Prostate gland (tissue), 2 donors: ENCODE measurements at regions not wholly inside any gene's neighbourhood (a gene's known extent, or its start where the extent isn't known, plus 50 kb on each side); places are given as distances from the start of the nearest gene placed in this dataset.
"Not testable (repeated sequence)": the region's sequence is repeated elsewhere in the genome, so short reads cannot be mapped to it uniquely, and the experiment has no call there.

Experiments
- CTCF ChIP-seq, 4 experiments: fragments of 200-600 bp in 2 of 4; fragments of 450-650 bp in 2 of 4; sonication (generic) in 2 of 4; IDR thresholded peaks; 1 replicate in 3 of 4; 2 replicates in 1 of 4; pipeline ENCODE4 v1.5.1; 2016 to 2019; ENCODE audit warnings: antibody characterized with exemption in 4 of 4, mild to moderate bottlenecking in 2 of 4, moderate library complexity in 2 of 4
- POLR2A ChIP-seq: fragments of 450-650 bp; IDR thresholded peaks from one replicate; pipeline ENCODE4 v1.6.1; 2016; ENCODE audit warnings: antibody characterized with exemption, mild to moderate bottlenecking
- POLR2AphosphoS5 ChIP-seq: sonication (generic); formaldehyde crosslinking; IDR thresholded peaks from one replicate; pipeline ENCODE4 v1.6.1; 2017; ENCODE audit warnings: antibody characterized with exemption

GRCh38 chr3:8074740-8075139 is 426.9 kb upstream of the LMCD1 start:
- not testable (repeated sequence) for TF ChIP-seq CTCF (IDR thresholded peaks at IDR 0.05); POLR2AphosphoS5; POLR2A
